HuH-7 (cell line): ENCODE measurements at regions not wholly inside any gene's neighbourhood (a gene's known extent, or its start where the extent isn't known, plus 50 kb on each side); places are given as distances from the start of the nearest gene placed in this dataset.
"Not testable (repeated sequence)": the region's sequence is repeated elsewhere in the genome, so short reads cannot be mapped to it uniquely, and the experiment has no call there.

ENCODE experiments used
- DNase-seq: peaks from one replicate; pipeline ENCODE4 v3.0.0; 2011; ENCODE audit warnings: low spot score

- no peak for DNase-seq
Measured at GRCh38 chr16:32116080-32116479, 137.0 kb upstream of the TP53TG3D start.

- not testable (repeated sequence) for DNase-seq
Measured at GRCh38 chr16:32116533-32116932, 136.6 kb upstream of the TP53TG3D start.

GRCh38 chr16:32120372-32120771 lies 132.7 kb upstream of the TP53TG3D start:
- DNase-seq = not testable (repeated sequence)

GRCh38 chr16:32120779-32121178 lies 132.3 kb upstream of the TP53TG3D start:
- DNase-seq = not testable (repeated sequence)

GRCh38 chr16:32121273-32121900 lies 131.7 kb upstream of the TP53TG3D start:
- not testable (repeated sequence) for DNase-seq

GRCh38 chr16:32152434-32152833 lies 100.7 kb upstream of the TP53TG3D start:
- DNase-seq = not testable (repeated sequence)

- not testable (repeated sequence) for DNase-seq
Measured at GRCh38 chr16:32187918-32188669, 65.0 kb upstream of the TP53TG3D start.

GRCh38 chr16:32202585-32202984 lies 50.5 kb upstream of the TP53TG3D start:
- not testable (repeated sequence) for DNase-seq
